ENCODE measurements at regions not wholly inside any gene's neighbourhood (a gene's known extent, or its start where the extent isn't known, plus 50 kb on each side); places are given as distances from the start of the nearest gene placed in this dataset.

GRCh38 chr21:33155005-33155404, 74.7 kb upstream of the IFNAR2 start:
- DNase-seq (ENCODE audit: low read depth in 1 of 2, low spot score in 1 of 2) = no peak

GRCh38 chr21:33155422-33155821, 74.3 kb upstream of the IFNAR2 start:
- no peak for DNase-seq (ENCODE audit: low read depth in 1 of 2, low spot score in 1 of 2)

- no peak for DNase-seq (ENCODE audit: low read depth in 1 of 2, low spot score in 1 of 2)
Measured at GRCh38 chr21:33157303-33157702, 72.4 kb upstream of the IFNAR2 start.

- no peak for DNase-seq (ENCODE audit: low read depth in 1 of 2, low spot score in 1 of 2)
Measured at GRCh38 chr21:33158654-33159053, 71.1 kb upstream of the IFNAR2 start.

- no peak for DNase-seq (ENCODE audit: low read depth in 1 of 2, low spot score in 1 of 2)
Measured at GRCh38 chr21:33162436-33162951, 67.2 kb upstream of the IFNAR2 start.

- DNase-seq (ENCODE audit: low read depth in 1 of 2, low spot score in 1 of 2) = no peak
Measured at GRCh38 chr21:33168886-33169285, 60.9 kb upstream of the IFNAR2 start.

- DNase-seq (ENCODE audit: low read depth in 1 of 2, low spot score in 1 of 2) = no peak
Measured at GRCh38 chr21:33169359-33169758, 60.4 kb upstream of the IFNAR2 start.

- no peak for DNase-seq (ENCODE audit: low read depth in 1 of 2, low spot score in 1 of 2)
Measured at GRCh38 chr21:33171616-33172169, 58.0 kb upstream of the IFNAR2 start.

- DNase-seq (ENCODE audit: low read depth in 1 of 2, low spot score in 1 of 2) = no peak
Measured at GRCh38 chr21:33174756-33175155, 55.0 kb upstream of the IFNAR2 start.

Measured in activated T-helper 1 cell treated with anti-CD3 and anti-CD28 coated beads, Interleukin-2, amount 50 U/mL, for 16 hours (primary cell).